ENCODE measurements at regions not wholly inside any gene's neighbourhood (a gene's known extent, or its start where the extent isn't known, plus 50 kb on each side); places are given as distances from the start of the nearest gene placed in this dataset.
"Not testable (repeated sequence)": the region's sequence is repeated elsewhere in the genome, so short reads cannot be mapped to it uniquely, and the experiment has no call there.

- ATAC-seq, result no peak
These were observed 50.4 kb upstream of the RAPH1 start for GRCh38 chr2:203585516-203585915.

DNA sequence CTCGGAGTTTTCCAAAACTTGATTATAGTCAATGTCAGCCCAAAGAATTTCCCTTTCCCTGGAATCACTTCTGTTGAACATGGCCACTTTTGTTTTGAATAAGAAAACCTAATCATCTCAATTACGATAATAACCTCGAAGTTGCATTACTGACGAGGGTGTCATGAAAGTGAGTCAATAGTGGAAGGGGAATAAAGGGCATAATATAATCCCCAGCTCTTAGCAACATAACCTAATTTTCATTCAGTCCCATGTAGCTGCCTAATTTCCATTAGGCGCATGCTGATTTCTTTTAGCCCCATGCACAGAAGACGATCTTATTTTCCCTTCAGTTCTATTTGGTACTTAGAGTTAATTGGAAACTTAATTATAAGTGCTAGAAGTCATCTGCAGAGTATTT lies 51.1 kb upstream of the RAPH1 start:
- ATAC-seq, result no peak

GRCh38 chr2:203586696-203587095 lies 51.6 kb upstream of the RAPH1 start:
- ATAC-seq, result no peak

DNA sequence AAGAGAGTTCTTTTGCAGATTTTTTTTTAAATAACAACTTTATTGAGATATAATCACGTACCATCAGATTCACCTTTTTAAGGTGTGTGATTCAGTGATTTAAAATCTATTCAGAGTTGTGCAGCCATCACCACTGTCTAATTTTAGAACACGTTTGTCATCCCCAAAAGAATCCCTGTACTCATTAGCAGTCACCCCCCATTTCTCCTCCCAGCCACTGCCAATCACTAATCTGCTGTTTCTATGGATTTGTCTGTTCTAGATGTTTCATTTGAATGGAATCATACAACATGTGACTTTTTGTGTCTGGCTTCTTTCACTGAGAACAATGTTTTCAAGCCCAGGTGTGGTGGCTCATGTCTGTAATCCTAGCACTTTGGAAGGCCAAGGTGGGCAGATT lies 55.4 kb upstream of the RAPH1 start:
- no peak for ATAC-seq

- ATAC-seq, result no peak
These were observed 56.5 kb upstream of the RAPH1 start for GRCh38 chr2:203591642-203592041.

DNA sequence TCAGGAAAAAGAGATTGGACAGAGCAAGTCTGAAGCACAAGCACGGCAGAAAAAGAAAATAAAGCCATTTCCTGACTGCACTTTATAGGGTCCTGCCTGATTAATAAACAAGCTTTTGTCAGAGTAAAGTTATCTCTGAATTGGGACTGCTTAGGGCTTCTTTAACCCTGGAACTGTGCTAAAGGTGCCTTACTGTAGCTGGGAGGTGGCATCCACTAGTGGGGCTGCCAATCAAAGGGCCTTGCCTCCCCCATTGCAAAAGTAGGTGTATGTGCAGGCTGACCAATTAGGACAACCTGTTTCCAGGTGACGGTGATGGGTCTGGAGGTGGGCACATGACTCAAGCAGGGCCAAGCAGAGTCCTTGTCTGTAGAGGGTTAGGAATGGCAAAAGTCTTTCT lies 57.4 kb upstream of the RAPH1 start:
- ATAC-seq, result peak in 1 of 2 donors; percentile 24

- ATAC-seq, result no peak
These were observed 59.4 kb upstream of the RAPH1 start for GRCh38 chr2:203594541-203594940.

DNA sequence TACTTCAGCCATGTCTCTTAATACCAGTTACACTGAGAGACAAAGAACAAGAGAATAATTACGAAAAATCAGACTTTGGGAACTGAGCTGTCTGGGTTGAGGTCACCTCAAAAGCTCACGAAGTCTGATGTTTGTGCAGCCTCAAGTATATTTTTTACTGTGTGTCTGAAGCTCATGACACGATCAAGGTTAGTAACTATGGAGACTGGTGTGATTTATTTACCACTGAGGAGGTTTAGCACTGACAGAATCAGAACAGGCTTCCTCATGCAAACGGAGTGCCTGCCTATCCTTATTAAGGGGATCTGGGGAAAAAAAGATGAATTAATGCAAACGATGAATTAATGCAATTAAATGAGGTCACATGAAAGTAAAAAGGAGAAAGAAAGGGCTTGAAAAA lies 61.1 kb upstream of the RAPH1 start:
- no peak for ATAC-seq

GRCh38 chr2:203599509-203599908 lies 64.4 kb upstream of the RAPH1 start:
- ATAC-seq, result no peak

GRCh38 chr2:203600286-203600685 lies 65.2 kb upstream of the RAPH1 start:
- no peak for ATAC-seq

GRCh38 chr2:203603456-203604389 lies 68.6 kb upstream of the RAPH1 start:
- ATAC-seq, result no peak

DNA sequence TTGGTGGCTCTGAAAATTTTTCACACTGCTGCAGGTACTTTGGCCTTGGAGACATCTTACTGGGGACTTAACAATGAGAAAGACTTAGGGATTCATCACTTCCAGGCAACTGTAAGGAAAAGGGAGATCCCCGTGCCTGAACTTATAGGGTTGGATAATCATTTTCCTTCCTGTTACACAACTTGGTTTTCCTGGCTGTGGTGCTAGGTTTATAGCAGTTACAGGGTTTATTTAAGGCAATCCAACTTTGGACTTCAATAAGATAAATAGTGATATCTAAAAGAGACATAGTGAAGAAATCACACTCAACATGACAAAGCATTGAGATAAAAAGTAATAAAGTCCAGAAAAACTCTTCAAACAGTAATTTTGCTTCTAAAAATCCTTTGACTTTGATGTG lies 70.2 kb upstream of the RAPH1 start:
- ATAC-seq, result no peak

DNA sequence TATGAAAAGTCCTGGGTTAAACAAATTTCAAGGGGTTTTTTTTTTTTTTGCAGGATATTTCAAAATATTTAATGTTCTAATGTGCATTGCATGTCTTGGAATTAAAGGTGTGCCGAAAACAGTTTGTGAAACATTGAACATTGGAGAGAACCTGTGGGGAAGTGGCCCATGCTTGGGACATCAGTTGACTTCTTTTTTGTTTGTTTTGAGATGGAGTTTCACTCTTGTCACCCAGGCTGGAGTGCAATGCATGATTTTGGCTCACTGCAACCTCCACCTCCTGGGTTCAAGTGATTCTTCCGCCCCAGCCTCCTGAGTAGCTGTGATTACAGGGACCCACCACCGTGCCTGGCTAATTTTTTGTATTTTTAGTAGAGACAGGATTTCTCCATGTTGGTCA lies 71.0 kb upstream of the RAPH1 start:
- no peak for ATAC-seq

DNA sequence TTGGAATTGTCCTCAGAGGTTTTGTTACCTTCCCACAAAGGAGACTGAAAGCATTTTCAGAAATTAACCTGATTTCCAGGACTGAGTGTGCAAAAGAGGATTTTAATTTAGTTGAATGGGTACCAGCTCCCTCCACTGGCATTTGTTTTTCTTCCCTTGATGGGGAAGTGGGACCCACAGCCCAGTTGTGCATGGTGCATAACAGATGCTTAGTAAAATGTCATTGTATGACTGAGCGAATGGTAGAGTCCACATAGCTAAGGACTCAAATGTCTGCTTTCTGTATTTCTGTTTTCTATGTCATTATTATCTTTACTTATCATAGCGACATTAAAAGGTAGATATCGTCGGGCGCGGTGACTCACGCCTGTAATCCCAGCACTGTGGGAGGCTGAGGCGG lies 75.5 kb upstream of the RAPH1 start:
- no peak for ATAC-seq

DNA sequence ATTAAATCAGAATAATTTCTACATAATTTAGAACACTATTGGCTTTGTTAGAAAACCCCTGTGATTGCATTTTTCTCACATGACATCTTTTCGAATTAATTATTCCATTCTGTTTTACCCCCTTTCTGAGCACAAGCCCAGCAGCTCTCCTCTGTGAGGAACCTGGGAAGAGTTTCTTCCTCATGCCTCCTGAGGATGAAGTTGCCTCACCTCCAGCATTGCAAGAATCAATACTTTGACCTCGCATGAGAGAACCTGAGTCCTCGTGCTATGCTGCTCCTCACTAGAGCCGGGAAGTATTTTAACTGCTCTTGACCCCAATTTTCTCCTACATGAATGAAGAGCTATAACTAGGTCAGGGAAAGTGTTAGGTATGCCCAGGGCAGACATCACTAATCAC lies 77.1 kb upstream of the RAPH1 start:
- ATAC-seq, result no peak

DNA sequence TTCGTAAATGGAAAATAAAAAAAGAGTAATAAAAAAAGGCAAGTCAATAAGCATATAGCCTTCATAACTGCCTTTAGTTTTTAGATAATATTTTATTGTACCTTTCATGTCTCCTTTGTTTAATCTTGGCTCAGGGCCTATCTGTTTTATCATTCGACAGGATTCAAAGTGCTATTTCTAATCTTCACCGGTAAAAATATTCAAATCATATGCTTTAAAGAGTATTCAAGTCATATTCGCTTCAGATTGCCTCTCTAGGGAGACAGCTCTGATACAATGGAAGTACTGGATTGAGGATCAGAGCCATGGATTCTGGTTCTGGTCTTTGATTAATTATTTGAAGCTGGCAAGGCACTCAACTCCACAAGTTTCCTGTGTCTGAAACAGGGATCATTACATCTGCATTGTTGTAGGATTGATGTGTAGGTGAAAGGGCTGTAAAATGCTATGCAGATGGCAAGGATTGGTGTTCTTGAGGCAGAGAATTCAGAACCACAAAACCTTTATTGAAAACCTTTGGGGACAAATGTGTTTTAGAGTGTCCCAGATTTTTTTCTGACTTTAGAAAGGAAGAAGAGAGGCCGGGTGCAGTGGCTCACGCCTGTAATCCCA lies 84.3 kb upstream of the RAPH1 start:
- no peak for ATAC-seq

DNA sequence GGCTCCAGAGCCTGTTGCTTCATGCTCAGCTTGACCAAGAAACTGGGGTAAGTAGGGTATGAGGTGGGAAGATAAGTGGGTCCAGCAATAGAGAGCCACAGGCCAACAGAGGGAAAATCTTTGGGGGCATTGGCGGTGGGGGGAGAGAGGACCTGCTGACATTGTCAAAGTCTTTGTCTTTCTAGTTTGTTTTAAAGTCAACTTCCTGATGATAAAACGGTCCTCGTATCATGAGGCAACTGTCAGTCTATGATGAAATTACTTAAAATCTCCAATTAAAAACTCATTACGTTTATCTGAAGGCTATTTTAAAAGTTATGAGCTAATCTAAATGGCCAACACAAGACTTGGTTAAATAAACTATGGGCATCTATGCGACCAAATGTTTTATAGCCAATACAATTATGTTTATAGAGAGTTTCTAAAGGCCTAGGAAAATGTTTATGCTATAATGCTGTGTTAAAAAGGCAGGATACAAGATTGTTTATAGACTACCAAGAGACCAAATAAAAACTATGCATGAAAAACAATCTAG lies 84.4 kb upstream of the CD28 start:
- no peak for ATAC-seq

GRCh38 chr2:203623096-203623495 lies 83.3 kb upstream of the CD28 start:
- no peak for ATAC-seq

- ATAC-seq, result peak in 1 of 2 donors; percentile 48
These were observed 82.8 kb upstream of the CD28 start for GRCh38 chr2:203623661-203624060.

DNA sequence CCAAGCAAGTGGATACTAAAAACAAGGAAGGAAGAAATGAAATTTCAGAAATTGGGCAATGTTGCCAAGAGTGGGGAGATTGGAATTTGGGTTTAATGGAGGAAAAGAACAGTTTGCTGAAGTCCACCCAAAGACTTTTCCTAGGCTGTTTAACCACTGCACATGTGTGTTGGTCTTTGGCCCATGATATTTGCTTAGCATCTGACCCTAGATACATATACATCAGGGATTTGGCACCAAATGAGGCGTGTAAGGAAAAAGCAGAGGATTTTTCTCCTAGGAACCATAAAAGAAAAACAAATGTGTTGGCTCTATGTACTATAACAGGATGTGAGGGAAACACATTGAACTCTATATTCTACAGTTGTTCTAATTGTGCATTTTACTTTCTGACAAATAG lies 80.7 kb upstream of the CD28 start:
- no peak for ATAC-seq

GRCh38 chr2:203626247-203626646 lies 80.2 kb upstream of the CD28 start:
- ATAC-seq, result not testable (repeated sequence)

DNA sequence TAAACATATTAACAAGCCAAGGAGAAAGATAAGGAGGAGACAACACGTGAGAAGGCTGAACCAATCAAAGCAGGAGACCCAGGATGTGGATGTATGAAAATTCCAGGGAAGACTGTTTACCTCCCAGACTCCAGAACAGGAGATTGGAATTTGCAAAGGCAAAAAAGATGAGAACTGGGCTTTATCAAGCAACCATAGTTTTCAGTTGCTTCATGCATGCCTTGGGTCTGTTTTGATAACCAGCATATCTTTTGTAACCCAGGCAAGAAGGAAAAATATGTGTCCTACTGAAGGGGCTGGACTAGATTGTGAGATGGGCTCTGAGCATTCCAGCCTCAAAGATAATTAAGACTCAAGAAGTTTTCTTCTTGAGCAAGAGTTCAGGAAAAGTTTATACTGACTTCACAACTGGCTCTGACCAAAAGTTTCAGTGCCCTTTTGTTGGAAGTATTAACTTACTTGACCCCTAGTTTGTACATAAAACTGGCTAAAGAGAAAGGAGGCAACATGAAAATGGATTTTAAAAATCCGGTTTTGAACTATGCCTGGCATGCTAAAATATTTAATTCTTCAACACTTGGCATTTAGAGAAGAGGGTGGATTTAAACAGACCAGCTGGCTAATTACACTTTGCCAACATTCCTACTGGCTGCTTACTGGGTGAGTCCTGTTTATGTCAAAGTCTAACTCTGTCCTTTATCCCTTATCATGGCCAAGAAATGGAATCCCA lies 79.3 kb upstream of the CD28 start:
- no peak for ATAC-seq

- no peak for ATAC-seq
These were observed 76.7 kb upstream of the CD28 start for GRCh38 chr2:203629699-203630098.

All from activated CD4-positive, CD25-positive, alpha-beta regulatory T cell treated with anti-CD3 and anti-CD28 coated beads, Interleukin-2, amount 50 U/mL, for 24 hours (primary cell).